GM23248 (cell line): ENCODE measurements at regions not wholly inside any gene's neighbourhood (a gene's known extent, or its start where the extent isn't known, plus 50 kb on each side); places are given as distances from the start of the nearest gene placed in this dataset.
"Not testable (repeated sequence)": the region's sequence is repeated elsewhere in the genome, so short reads cannot be mapped to it uniquely, and the experiment has no call there.

ENCODE experiments used
- EZH2 ChIP-seq: fragments of 200-600 bp; sonication (generic); IDR thresholded peaks from 2 replicates; pipeline ENCODE4 v1.6.1; 2018; ENCODE audit warnings: antibody characterized with exemption, mild to moderate bottlenecking; ENCODE audit not compliant: insufficient read depth, poor library complexity, severe bottlenecking
- EZH2phosphoT487 ChIP-seq: fragments of 200-600 bp; sonication (generic); IDR thresholded peaks from 2 replicates; pipeline ENCODE4 v1.6.1; 2018; ENCODE audit warnings: antibody characterized with exemption, moderate library complexity, mild to moderate bottlenecking, low read depth; ENCODE audit not compliant: insufficient read depth

GRCh38 chr9:41838953-41839352 lies 290.3 kb downstream of the CNTNAP3B start:
- not testable (repeated sequence) for TF ChIP-seq EZH2phosphoT487, EZH2
